OCI-LY1 (cell line): ENCODE measurements at regions not wholly inside any gene's neighbourhood (a gene's known extent, or its start where the extent isn't known, plus 50 kb on each side); places are given as distances from the start of the nearest gene placed in this dataset.

Experiments used
- H2AFZ ChIP-seq: fragments of 200-600 bp; sonication (generic), shearing (Covaris generic); 2 replicates; pipeline ENCODE4 v1.6.0; 2014; ENCODE audit warnings: antibody characterized with exemption, mild to moderate bottlenecking, low read length
- H3F3A ChIP-seq: fragments of 200-600 bp; sonication (generic), shearing (Covaris generic); 2 replicates; pipeline ENCODE4 v1.6.0; 2014; ENCODE audit warnings: mild to moderate bottlenecking, antibody characterized with exemption, low read length, moderate library complexity; ENCODE audit not compliant: insufficient read depth
- H3K27ac ChIP-seq: fragments of 200-600 bp; sonication (generic); 2 replicates; pipeline ENCODE4 v1.5.1; 2014; ENCODE audit warnings: low read length, mixed run types, mild to moderate bottlenecking, low read depth; ENCODE audit not compliant: poor library complexity, severe bottlenecking
- H3K27me3 ChIP-seq: fragments of 200-600 bp; sonication (generic); 2 replicates; pipeline ENCODE4 v1.6.0; 2014; ENCODE audit warnings: antibody characterized with exemption, mild to moderate bottlenecking, low read length, moderate library complexity; ENCODE audit not compliant: insufficient read depth
- H3K36me3 ChIP-seq: fragments of 200-600 bp; sonication (generic); 2 replicates; pipeline ENCODE4 v1.6.1; 2014; ENCODE audit warnings: mild to moderate bottlenecking, antibody characterized with exemption, low read length, moderate library complexity, mixed read lengths; ENCODE audit not compliant: insufficient read depth
- H3K4me1 ChIP-seq: fragments of 200-600 bp; sonication (generic); 2 replicates; pipeline ENCODE4 v1.5.1; 2014; ENCODE audit warnings: mild to moderate bottlenecking, low read length, moderate library complexity; ENCODE audit not compliant: insufficient read depth, severe bottlenecking
- H3K4me2 ChIP-seq: fragments of 200-600 bp; sonication (generic), shearing (Covaris generic); 2 replicates; pipeline ENCODE4 v1.6.1; 2014; ENCODE audit warnings: low read length
- H3K4me3 ChIP-seq: fragments of 200-600 bp; sonication (generic); 2 replicates; pipeline ENCODE4 v1.5.1; 2014; ENCODE audit warnings: low read length, low read depth, mild to moderate bottlenecking, mixed read lengths; ENCODE audit not compliant: poor library complexity, severe bottlenecking
- H3K79me2 ChIP-seq: fragments of 200-600 bp; shearing (Covaris generic); 2 replicates; pipeline ENCODE4 v1.6.1; 2016; ENCODE audit warnings: mixed run types, low read length, mixed read lengths; ENCODE audit not compliant: insufficient read depth
- H3K9ac ChIP-seq: fragments of 200-600 bp; sonication (generic), shearing (Covaris generic); 2 replicates; pipeline ENCODE4 v1.6.1; 2014; ENCODE audit warnings: mild to moderate bottlenecking, low read length, mixed read lengths
- H3K9me2 ChIP-seq: fragments of 200-600 bp; sonication (generic), shearing (Covaris generic); 2 replicates; pipeline ENCODE4 v1.6.1; 2014; ENCODE audit warnings: low read depth, mild to moderate bottlenecking, low read length, mixed read lengths
- H3K9me3 ChIP-seq: fragments of 200-600 bp; shearing (Covaris generic); 2 replicates; pipeline ENCODE4 v1.6.1; 2014; ENCODE audit warnings: low read length, mixed read lengths
- H4K20me1 ChIP-seq: fragments of 200-600 bp; sonication (generic), shearing (Covaris generic); 2 replicates; pipeline ENCODE4 v1.6.0; 2016; ENCODE audit warnings: mild to moderate bottlenecking, low read length; ENCODE audit not compliant: insufficient read depth
- EZH2 ChIP-seq: fragments of 200-600 bp; sonication (generic), shearing (Covaris generic); IDR thresholded peaks from 2 replicates; pipeline ENCODE4 v1.8.0; 2017; ENCODE audit warnings: borderline replicate concordance, mixed run types, mild to moderate bottlenecking, antibody characterized with exemption, low read length, moderate library complexity, mixed read lengths
- TF ChIP-seq, protein P1 (sequence below): fragments of 200-600 bp; sonication (generic), shearing (Covaris generic); IDR thresholded peaks from 2 replicates; pipeline ENCODE4 v1.5.1; 2017; ENCODE audit warnings: mild to moderate bottlenecking, antibody characterized with exemption, low read length, moderate library complexity, mixed read lengths

DNA sequence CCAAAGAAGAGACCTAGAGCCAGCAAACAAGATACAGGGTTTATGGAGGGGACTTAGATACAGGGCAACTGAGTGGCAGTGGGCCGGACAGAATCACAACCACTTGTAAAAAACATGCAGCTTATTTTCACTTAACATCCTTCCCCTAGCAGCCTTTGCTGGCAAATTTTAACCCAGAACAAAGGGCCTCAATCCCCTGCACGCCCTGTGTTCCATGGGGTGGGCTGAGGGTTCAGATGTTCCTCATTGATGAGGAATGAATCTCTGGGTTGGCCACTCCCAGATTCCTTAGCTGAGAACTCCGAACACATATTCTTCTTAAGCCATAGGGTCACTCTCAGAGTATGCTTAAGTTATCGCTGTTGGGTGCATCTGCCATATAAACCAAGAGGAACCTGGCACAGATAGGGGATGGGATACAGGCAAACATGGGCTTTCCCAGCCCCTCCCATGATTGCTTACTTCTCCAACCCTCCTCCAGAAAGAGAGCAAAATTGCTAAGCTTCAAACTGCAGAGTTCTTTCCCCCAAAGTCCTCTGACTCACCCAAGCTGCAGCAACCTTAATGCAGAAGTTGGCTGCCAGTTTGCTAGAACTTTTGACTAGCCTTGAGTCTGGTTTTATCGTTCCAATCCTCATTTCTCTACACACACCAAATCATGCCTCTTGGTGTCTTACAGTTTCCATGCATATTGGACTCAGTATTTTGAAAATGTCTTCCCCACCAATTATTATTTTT is 146.9 kb downstream of the CD47 start:
- Histone ChIP-seq H3K9me2 (no peaks in the 10 kb centered on the region), H3K9me3 (no peaks in the 10 kb centered on the region), H3K27me3 (no peaks in the 10 kb centered on the region), H3K79me2 (no peaks in the 10 kb centered on the region), H3K27ac (no peak overlapping the region), H3F3A (no peaks in the 10 kb centered on the region), H3K9ac (no peak overlapping the region), H3K4me3 (no peak overlapping the region), H3K36me3 (no peaks in the 10 kb centered on the region), H2AFZ (no peak overlapping the region), H4K20me1 (no peaks in the 10 kb centered on the region), H3K4me1 (no peaks in the 10 kb centered on the region), H3K4me2 (no peak overlapping the region)
- TF ChIP-seq EZH2 = no peak
- TF ChIP-seq, protein P1, sequence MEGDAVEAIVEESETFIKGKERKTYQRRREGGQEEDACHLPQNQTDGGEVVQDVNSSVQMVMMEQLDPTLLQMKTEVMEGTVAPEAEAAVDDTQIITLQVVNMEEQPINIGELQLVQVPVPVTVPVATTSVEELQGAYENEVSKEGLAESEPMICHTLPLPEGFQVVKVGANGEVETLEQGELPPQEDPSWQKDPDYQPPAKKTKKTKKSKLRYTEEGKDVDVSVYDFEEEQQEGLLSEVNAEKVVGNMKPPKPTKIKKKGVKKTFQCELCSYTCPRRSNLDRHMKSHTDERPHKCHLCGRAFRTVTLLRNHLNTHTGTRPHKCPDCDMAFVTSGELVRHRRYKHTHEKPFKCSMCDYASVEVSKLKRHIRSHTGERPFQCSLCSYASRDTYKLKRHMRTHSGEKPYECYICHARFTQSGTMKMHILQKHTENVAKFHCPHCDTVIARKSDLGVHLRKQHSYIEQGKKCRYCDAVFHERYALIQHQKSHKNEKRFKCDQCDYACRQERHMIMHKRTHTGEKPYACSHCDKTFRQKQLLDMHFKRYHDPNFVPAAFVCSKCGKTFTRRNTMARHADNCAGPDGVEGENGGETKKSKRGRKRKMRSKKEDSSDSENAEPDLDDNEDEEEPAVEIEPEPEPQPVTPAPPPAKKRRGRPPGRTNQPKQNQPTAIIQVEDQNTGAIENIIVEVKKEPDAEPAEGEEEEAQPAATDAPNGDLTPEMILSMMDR = no peak

DNA sequence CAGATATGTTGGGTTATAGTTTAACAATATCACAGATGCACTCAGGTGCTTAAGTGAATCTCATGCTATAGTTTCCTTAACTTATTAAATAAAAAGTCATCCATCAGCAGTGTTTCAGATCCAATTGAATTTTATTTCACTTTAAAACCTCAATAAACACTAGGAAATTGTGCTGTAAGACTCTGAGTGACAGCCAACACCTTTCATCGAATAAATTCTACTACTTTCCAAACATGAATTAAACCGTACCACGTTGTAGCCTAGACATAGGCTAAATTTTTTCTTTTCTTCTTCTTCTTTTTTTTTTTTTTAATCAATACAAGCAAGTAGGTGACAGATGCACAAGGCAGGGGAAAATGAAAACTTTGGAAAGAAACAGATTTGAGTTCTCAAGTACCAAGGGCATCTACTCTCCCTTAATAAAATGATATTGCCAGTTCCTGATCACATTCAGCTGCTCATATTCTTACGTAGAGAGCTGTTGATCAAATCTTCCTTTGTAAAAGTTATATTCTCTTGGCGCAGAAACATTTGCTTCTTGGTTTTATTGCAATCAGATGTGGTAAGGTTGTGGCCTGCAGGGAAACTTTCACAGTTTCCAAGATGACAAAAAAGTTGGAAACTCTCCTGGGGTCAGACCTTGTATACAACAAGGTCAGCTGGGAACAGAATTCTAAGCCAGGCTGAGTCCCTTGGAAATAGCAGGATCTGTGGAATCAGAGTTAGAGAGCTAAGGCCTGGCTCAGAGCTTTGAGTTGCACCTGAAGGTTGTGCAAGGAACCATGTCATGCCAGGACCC is 147.7 kb downstream of the CD47 start:
- TF ChIP-seq, protein P1 = no peak
- no peak for TF ChIP-seq EZH2
- Histone ChIP-seq H3K27me3 (no peaks in the 10 kb centered on the region), H2AFZ (no peak overlapping the region), H3K36me3 (no peaks in the 10 kb centered on the region), H3K9ac (no peak overlapping the region), H3K4me1 (no peaks in the 10 kb centered on the region), H3F3A (no peaks in the 10 kb centered on the region), H3K9me2 (no peaks in the 10 kb centered on the region), H3K27ac (no peak overlapping the region), H4K20me1 (no peaks in the 10 kb centered on the region), H3K9me3 (no peaks in the 10 kb centered on the region), H3K4me2 (no peak overlapping the region), H3K79me2 (no peaks in the 10 kb centered on the region), H3K4me3 (no peak overlapping the region)

DNA sequence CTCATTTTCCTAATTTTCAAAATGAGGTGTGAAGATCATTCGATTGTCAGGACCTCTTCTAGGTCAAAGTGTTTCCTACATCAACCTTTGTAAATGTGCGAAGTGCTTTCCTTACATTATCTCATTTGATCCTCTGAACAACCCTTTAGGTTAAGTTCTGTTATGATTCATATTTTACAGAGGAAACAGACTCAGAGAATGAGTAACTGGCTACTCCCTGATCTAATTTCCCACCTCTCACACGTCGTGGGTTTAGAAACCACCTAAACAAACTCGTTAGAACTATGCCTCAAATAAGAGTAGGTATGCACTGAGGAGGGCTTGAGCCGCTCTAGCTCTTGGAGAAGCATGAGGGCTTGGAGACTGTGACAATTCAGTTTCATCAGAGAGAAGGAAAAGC is 148.6 kb downstream of the CD47 start:
- Histone ChIP-seq H3K9me3 (no peaks in the 10 kb centered on the region), H3K9ac (no peak overlapping the region), H3K36me3 (no peaks in the 10 kb centered on the region), H2AFZ (no peak overlapping the region), H3K4me1 (no peaks in the 10 kb centered on the region), H3K27me3 (no peaks in the 10 kb centered on the region), H3F3A (no peaks in the 10 kb centered on the region), H3K9me2 (no peaks in the 10 kb centered on the region), H3K4me2 (no peak overlapping the region), H3K27ac (no peak overlapping the region), H3K79me2 (no peaks in the 10 kb centered on the region), H4K20me1 (no peaks in the 10 kb centered on the region), H3K4me3 (no peak overlapping the region)
- TF ChIP-seq, protein P1 = no peak
- no peak for TF ChIP-seq EZH2
